ENCODE measurements at regions not wholly inside any gene's neighbourhood (a gene's known extent, or its start where the extent isn't known, plus 50 kb on each side); places are given as distances from the start of the nearest gene placed in this dataset.

DNA sequence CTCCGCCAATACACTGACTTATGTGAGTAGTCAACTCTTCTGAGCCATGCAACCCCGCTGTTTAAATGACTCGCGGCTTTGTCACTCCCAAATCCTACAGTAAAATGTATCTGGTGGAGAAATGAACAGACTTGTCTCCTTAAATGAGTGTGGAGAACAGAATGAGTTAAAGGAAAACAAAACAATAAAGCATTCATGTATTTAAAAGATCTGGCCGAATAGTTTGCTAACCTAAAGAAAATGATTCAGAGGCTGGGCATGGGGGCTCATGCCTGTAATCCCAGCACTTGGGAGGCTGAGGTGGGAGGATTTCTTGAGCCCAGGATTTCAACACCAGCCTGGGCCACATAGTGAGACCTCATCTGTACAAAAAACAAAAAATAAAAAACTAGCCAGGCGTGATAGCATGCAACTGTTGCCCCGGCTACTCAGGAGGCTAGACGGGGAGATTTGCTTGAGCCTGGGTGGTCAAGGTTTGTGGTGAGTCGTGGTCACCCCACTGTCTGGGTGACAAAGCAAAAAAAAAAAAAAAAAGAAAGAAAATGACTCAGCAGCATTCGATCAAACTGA is 86.5 kb upstream of the PFKP start:
- no peak for DNase-seq

DNA sequence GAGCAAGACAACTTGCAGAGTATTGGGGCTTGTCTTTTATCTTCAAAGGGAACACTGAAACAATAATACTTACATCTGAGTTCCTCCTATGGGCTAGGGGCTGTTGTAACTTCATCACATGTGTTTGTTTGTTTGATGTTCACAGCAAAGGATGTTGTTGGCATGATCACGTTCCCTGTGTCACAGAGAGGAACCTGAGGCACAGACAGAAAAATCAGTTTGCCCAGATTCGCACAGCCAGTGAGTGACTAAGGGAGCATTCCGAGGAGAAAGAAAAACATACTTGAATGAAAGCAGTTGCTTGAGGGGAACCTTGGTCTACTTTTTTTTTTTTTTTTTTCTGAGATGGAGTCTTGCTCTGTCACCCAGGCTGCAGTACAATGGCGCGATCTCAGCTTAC is 87.2 kb upstream of the PFKP start:
- DNase-seq = no peak

DNA sequence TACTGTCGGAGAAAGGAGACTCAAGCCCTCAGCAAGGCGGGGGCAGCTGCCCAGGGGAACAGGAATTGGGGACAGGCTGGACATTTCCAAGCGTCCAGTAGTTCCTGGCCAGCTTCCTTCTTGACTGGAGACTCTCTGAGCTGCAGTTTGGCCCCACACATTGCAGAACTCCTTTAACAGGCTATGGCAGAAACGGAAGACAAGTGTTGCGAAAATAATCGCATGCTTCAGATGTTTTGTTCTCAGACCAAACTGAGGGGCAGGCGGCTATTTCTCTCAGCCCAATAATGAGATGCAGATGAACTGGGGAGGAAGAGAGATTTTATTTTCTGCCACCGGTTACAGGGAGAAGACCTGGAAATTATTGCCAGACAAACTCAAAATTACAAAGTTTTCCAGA is 88.0 kb upstream of the PFKP start:
- DNase-seq = no peak

DNA sequence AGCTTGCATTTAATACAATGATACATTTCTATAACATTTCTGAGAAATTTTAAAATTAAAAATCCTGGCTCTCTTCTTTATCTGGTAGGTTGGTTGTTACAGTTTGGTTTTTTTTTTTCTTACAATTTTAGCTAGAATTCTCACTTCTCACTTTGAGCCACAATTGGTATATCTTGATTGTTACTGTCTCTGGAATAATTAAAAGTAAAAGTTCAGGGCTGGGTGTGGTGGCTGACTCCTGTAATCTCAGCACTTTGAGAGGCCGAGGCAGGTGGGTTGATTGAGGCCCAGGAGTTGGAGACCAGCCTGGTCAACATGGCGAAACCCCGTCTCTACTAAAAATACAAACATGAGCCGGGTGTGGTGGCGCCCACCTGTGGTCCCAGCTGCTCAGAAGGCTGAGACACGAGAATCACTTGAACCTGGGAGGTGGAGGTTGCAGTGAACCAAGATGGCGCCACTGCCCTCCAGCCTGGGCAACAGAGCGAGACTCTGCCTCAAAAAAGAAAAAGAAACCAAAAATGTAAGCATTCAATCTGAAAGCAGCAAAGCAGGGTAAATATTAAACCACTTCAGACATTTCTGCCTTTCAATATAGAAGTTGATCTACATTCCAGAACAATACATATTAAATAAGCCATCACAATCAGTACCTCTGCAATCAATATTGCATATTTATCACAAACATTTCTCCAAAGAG is 88.6 kb upstream of the PFKP start:
- DNase-seq = no peak

DNA sequence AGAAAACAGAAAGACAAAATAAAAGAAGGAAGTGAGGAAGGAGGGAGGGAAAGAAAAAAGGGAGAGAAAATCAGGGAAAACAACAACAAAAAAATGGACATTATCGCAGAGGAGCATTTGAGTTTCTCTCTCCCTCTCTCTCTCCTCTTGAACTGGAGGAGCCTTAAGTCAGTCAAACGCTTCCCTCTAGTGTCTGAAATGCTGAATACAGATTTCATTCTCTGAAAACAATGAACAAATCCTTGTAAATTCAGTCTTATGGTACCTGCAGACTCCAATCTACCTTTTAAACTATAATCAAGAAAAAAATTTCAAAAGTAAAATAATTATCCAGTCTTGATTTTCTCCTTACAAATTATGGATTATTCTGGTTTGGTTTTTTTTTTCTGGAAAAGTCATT is 89.2 kb upstream of the PFKP start:
- DNase-seq = peak; percentile 13

DNA sequence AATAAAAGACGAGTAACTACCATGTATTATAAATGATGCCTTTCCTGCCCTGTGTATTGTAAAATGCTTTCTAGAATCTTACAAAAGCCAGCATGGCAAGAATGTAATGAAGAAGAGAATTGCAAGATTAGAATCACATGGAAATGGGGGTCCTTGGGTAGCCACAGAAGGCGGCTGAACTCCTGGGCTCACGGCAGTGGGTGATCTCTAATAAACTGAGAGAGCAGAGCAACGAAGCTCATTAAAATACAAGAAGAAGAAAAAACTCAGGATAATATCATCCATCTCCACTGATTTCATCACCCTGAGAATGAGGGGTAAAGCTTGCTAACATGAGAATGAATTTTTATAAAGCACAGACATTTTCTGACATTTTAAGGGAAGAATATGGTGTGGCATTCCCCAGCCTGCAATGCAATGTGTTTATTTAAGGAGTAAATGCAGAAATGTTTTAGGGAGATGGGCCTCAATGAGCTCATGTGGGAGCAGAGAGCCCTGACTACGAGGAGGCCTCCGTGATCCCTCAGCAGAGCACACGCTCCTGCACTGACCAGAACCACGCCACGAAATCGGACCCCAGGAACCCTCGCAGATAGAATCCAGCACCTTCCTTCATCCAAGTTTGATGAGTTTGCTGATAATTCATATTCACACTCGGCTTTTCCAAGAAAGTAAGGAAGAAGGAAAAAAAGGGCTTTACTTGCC is 92.7 kb upstream of the PFKP start:
- no peak for DNase-seq

DNA sequence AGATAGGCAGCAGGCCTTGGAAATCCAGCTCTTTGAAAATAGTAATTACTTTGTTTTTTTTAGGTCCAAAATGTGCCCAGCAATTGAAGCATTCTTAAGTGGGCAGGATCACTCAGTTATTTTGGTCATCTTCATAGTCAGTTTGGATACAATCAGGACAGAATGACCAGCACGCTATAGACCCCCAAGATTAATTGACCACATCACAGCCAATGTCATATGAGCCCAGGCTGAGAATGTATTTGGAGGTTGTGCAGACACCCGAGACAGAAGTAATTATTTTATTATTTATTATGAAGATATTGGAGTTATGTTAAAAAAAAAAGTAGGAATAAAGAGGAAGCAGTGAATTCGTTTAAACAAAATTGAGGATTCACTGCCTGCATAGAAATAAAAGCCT is 93.3 kb upstream of the PFKP start:
- DNase-seq = no peak

DNA sequence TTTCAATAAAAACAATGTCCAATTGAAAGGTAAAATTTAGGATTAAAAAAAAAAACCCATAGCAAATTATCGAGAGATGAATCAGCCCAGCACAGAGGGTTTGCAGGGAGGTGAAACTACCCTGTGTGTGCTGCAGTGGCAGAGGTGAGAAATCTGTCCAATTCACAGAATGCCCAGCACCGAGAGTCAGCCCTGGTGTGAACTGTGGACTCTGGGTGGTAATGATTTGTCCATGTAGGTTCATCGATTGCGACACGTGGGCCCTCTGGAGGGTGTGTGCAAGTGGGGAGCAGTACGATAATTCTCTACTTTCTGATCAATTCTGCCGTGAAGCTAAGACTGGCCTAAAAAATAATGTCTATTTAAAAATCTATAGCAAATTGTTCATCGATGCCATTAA is 94.5 kb upstream of the PFKP start:
- DNase-seq = no peak

DNA sequence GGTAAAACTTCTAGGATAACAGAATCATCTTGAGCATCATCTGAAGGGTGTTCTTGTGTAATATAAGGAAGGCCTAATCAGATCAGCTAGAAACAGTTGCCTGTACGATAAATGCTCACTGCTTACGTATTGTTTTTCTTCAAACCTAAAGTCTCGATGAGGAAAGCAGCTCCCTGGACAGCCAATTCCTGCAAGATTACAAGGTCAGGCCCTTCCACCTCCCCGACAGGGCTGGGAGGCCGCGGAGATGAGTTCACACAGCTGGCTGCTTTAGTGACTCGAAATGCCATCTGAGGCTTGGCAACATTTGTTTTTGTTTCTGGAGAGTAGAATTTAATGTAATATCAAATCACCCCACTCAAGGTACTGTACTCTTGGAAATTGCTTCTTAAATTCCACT is 95.1 kb upstream of the PFKP start:
- no peak for DNase-seq

DNA sequence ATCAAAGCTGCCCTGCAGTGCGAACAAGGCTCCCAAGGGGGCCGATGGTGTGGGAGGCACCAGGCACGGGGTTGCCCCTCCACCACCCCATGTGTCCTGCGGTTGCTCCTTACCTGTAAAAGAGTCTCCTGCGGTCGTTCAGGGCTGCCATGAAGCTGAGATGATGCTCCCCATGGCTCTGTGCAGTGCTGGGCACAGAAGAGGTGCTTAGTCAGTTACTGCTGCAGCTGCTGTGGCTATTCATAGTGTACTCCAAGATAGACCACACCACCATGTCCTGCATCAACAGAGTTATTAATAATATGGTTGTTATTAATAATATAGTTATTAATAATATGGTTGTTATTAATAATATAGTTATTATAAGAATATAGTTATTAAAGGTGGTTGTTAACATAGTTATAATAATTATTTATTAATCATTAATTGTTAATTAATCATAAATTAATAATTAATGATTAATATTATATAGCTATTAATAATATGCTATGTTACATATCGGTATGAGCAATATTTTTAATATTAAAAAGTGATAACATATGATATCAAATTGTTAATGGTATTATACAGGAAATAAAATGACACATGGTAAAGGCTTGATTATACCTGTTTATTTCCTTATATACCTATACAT is 97.0 kb upstream of the PFKP start:
- no peak for DNase-seq

DNA sequence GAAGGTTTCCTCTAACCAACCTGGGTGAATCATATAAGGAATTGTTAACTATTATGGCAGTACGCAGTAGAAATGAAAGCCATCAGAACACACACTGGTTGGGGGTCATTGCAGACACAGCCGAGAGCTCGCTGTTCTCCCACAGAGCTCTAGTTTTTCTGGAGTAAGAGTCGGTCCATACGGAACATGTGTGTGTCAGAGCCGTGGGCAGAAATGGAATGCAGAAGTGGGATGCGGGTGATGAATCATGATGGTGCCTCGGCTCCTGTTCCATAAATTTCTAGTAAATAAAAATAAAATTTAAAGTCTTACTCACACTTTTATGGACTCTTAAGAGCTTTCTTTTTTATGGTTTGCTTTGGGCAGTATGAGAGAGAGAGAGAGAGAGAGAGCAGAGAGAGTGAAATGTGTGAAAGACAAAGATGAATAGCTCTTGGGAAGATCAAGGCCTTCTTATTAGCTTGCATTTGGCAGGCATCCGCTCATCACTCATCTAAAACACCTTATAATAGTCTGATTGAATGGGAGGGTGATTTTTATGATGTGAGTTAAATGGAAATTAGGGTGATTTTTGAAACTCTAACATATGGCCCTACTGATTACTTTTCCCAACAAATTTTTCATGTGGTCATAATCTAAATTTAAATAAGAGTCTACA is 98.8 kb upstream of the PFKP start:
- no peak for DNase-seq

DNA sequence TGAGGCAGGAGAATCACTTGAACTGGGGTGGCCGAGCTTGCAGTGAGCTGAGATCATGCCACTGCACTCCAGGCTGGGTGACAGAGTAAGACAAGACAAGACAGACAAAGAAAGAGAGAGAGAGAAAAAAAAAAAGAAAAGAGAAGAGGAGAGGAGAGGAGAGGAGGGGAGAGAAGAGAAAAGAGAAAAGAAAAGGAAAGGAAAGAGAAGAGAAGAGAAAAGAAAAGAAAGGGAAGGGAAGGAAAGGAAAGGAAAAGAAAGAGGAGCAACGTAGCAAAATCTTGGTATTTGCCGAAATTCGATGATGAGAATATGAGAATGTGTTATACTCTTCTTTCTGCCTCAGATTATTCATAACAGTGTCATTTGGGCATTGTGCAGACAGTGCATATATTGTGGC is 101.2 kb upstream of the PFKP start:
- DNase-seq = no peak

DNA sequence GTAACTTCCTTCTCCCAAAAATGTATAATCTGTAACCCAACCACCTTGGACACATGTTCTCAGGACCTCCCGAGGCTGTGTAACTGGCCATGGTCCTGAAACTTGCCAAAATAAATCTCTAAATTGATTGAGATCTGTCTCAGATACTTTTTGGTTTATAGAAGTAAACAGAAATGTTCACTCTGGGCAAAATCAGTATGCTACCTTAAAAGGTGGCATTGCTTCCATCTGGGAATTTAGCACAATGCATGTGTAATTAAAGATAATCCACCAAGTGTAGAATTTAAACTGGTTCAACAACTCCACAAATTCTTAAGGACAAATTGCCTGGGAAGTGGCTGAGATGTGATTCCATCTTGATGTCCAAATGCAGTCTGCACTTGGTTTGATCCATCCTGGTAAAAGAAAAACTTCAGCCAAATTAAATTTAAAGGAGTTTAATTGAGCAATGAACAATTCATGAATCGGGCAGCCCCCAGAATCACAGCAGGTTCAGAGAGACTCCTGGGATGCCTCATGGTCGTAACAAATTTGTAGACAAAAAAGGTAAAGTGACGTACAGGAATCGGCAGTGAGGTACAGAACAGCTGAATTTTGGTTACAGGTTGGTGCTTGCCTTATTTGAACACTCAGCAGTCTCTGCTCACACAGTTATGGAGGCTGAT is 102.6 kb upstream of the PFKP start:
- DNase-seq = no peak

DNA sequence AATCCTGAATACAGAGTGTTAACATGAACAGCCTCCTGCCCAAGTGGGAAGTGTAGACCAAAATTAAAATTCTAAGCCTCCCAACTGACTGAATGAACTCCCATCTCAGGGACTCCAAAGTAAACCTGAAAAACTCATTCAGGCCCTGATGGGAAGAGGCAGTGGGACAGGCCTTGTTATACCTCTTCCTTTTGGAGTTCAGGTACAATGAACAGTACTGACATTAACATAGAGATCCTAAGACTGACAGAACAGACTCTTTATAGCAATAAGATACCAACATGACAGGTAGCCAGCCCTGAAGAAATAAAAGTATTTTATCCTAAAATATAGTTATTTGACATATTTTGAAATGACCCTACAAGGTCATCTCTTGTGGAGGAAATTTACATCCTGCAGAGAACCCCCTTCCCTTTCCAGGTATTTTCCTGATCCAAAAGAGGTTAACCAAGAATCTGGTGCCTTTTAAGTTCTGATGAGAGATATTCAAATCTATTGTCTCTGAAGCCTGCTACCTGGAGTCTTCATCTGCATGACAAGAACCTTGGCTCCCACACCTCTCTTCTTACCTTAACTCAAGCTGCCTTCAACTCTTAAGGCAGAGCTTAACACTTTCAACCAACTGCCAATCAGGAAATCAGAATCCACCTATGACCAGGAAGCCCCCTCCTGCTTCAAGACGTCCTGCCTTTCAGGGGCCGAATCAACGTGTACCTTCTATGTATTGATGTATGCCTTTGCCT is 103.3 kb upstream of the PFKP start:
- no peak for DNase-seq

DNA sequence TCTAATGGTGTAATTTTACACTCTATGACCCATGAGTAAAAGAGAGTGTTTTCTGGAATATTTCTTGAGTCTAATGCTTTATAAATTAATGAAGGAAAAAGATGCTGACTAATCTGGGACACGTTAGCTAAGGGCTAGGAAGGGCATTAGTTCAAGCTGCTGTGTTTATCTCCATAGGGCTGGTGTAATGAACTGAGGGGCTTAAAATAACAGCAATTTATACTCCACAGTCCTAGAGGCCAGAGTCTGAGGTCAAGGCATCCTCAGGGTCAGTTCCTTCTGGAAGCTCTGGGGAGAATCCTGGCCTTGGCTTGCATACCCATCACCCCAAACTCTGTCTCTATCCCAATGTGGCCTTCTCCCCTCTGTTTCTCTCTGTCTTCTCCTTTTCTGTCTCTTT is 105.2 kb upstream of the PFKP start:
- no peak for DNase-seq

DNA sequence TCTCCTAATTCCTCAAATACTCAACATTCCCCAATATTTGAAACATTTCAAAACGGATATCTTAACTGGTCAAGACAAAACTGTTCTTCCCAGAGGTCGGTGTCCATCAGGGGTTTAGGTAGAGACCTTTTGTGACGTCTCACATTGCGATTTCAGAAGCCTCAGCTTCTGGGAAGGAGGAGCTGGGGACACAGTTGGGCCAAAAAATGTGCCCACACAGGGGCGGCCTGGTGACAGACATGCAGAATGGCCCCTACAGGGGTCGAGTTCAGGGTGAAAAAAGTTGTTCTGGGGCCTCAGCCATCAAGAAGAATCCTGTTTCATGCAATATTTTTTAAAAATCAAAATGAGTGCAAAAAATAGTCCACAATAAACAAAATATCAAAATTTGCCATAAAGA is 108.7 kb upstream of the PFKP start:
- DNase-seq = no peak

DNA sequence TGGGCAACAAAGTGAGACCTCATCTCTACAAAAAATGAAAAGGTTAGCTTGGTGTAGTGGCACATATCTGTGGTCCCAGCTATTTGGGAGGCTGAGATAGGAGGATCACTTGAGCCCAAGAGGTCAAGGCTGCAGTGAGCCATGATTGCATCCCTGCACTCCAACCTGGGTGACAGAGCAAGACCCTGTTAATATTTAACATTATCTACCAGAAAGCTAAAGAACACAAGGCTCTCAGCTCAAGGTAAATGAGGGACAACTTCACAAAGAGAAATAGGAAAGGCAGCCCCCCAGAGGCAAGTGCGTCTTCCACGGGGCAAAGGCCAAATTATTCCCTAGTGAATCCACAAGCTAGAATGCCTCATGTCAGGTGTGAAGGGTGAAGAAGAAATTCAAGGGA is 109.6 kb upstream of the PFKP start:
- DNase-seq = no peak

DNA sequence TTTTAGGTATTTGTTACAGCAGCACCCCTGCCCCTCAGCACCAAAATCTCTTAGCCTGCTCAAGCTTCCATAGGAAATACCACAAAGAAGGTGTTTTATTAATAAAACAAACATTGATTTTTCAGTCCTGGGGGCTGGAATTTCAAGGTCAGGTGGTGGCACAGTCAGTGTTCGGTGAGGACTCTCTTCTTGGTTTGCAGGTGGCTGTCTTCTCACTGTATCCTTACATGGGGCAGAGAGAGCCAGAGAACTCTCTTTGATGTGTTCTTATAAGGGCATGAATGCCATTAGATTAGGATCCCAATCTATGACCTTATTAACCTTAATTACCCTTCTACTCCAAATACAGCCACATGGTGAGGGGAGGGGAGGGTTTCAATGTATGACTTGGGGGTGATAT is 112.3 kb upstream of the PFKP start:
- no peak for DNase-seq

DNA sequence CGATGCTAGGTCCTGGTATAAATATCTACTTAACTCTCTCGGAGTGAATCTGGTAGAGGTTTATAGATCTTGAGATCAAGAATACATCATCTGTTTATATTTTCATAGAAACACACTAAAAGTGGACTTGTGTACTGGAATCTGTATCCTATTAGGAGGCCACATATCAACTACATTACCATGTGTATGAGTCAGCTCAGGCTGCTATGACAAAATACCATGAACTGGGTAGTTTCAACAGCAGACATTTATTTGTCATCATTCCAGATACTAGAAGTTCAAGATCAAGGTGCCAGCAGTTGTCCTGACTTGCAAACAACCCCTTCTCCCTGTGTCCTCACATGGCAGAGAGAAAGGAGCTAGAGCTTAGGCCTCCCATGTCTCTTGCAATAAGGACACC is 113.9 kb upstream of the PFKP start:
- DNase-seq = no peak

DNA sequence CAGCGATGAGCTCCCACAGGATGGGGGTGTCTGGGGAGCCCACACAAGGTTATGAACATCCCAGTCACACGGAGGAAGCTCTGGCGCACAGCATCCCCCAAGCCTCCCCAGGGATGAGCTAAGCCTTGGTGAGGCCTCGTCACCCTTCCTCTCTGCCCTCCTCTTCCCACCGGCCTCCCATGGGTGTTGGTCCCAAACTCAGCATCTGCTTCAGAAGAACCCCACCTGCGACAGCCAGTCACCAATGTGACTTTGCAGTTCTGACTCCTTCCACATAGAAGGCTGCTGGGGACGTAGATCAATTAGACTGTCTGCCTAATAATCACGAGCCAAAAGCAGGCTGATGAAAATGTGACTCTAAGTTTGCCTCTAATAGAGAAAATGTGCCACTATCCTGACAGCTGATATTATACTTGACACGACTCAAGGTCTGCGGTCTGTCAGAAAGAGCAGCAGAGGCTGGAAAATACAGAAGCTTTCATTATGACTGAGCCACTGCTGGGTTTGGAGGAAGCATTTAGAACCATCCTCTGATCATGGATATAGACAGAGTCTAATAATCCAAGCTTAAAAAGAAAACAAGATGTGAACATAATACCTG is 116.0 kb upstream of the PFKP start:
- DNase-seq = no peak

DNA sequence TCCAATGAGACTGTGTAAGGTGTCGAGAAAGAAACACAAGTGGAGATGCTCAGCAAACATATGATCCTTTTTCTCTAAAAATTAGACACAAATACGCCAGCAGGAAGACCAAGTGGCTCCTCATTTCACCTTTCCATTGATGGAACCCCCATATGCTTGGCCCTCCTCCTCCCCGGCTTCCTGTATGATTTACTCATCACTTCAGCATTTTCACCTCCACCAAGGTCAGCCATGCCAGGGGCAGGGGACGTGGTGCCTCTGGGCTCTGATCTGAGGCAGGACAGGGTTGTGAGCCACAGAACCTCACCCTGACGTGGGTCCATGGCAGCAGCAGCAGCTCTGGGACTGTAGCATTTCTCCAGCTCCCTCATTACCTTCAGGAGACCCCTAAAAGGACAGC is 116.8 kb upstream of the PFKP start:
- no peak for DNase-seq

DNA sequence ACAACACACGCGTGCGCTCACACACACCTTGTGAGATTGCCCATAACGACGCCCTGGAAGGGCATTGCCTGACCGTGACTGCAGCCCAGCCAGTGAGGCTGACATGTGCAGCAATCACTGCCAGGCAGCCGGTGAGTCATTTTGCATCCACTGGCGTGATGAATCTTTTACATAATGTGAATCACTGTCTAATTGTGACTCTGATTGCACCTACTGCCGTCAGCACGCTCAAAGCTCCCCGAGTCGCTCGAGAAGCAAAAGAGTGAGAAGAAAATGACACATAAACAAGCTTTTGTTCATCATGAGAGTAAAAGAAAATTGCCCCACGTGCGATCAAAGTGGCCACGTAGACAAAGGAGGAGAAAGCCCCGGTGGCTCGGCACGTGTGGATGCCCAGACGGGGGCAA is 117.4 kb upstream of the PFKP start:
- DNase-seq = no peak

Data from NCI-H2227 treated with DMSO at 0.1 percent for 48 hours (cell line).